ENCODE measurements at regions not wholly inside any gene's neighbourhood (a gene's known extent, or its start where the extent isn't known, plus 50 kb on each side); places are given as distances from the start of the nearest gene placed in this dataset.
"Not testable (repeated sequence)": the region's sequence is repeated elsewhere in the genome, so short reads cannot be mapped to it uniquely, and the experiment has no call there.

GRCh38 chr2:183476490-183476889 lies 352.2 kb downstream of the NUP35 start:
- no peak for DNase-seq (ENCODE audit: low spot score)
- in situ Hi-C loops (cut with MboI; ENCODE audit: low sequenced_read_pairs, unreplicated experiment), result no loop called here
- no peak for TF ChIP-seq CTCF (IDR thresholded peaks at IDR 0.05; ENCODE audit: borderline replicate concordance, control extremely low read depth, extremely low read depth, insufficient read depth, missing control alignments)

- DNase-seq (ENCODE audit: low spot score), result no peak
- in situ Hi-C loops (cut with MboI; ENCODE audit: low sequenced_read_pairs, unreplicated experiment), result no loop called here
- TF ChIP-seq CTCF (IDR thresholded peaks at IDR 0.05; ENCODE audit: borderline replicate concordance, control extremely low read depth, extremely low read depth, insufficient read depth, missing control alignments), result no peak
Measured at GRCh38 chr2:183477296-183477695, 353.1 kb downstream of the NUP35 start.

GRCh38 chr2:183478941-183479595 lies 354.8 kb downstream of the NUP35 start:
- in situ Hi-C loops (cut with MboI; ENCODE audit: low sequenced_read_pairs, unreplicated experiment); DNase-seq (ENCODE audit: low spot score): not testable (repeated sequence)

GRCh38 chr2:183487326-183487725 lies 363.1 kb downstream of the NUP35 start:
- TF ChIP-seq CTCF (IDR thresholded peaks at IDR 0.05; ENCODE audit: borderline replicate concordance, control extremely low read depth, extremely low read depth, insufficient read depth, missing control alignments), result no peak
- DNase-seq (ENCODE audit: low spot score), result no peak
- in situ Hi-C loops (cut with MboI; ENCODE audit: low sequenced_read_pairs, unreplicated experiment), result no loop called here

GRCh38 chr2:183488421-183488820 lies 364.2 kb downstream of the NUP35 start:
- in situ Hi-C loops (cut with MboI; ENCODE audit: low sequenced_read_pairs, unreplicated experiment), result no loop called here
- TF ChIP-seq CTCF (IDR thresholded peaks at IDR 0.05; ENCODE audit: borderline replicate concordance, control extremely low read depth, extremely low read depth, insufficient read depth, missing control alignments), result no peak
- DNase-seq (ENCODE audit: low spot score), result no peak

- no peak for DNase-seq (ENCODE audit: low spot score)
- in situ Hi-C loops (cut with MboI; ENCODE audit: low sequenced_read_pairs, unreplicated experiment), result no loop called here
- no peak for TF ChIP-seq CTCF (IDR thresholded peaks at IDR 0.05; ENCODE audit: borderline replicate concordance, control extremely low read depth, extremely low read depth, insufficient read depth, missing control alignments)
Measured at GRCh38 chr2:183490489-183490888, 366.2 kb downstream of the NUP35 start.

- no peak for DNase-seq (ENCODE audit: low spot score)
- in situ Hi-C loops (cut with MboI; ENCODE audit: low sequenced_read_pairs, unreplicated experiment), result no loop called here
- no peak for TF ChIP-seq CTCF (IDR thresholded peaks at IDR 0.05; ENCODE audit: borderline replicate concordance, control extremely low read depth, extremely low read depth, insufficient read depth, missing control alignments)
Measured at GRCh38 chr2:183490914-183491313, 366.7 kb downstream of the NUP35 start.
